H1 (cell line): ENCODE measurements at regions not wholly inside any gene's neighbourhood (a gene's known extent, or its start where the extent isn't known, plus 50 kb on each side); places are given as distances from the start of the nearest gene placed in this dataset.

ENCODE experiments used
- CTCF ChIA-PET: fragments of 300-600 bp; sonication (Branson Sonifier 250); formaldehyde crosslinking; loops from one replicate; lab custom pipeline; 2021; ENCODE audit not compliant: partially characterized antibody; lab: Charles Lee
- POLR2A ChIA-PET: fragments of 300-600 bp; sonication (Branson Sonifier 250); formaldehyde crosslinking; loops from one replicate; lab custom pipeline; 2021; ENCODE audit warnings: inconsistent platforms; ENCODE audit not compliant: partially characterized antibody; lab: Charles Lee
- DNase-seq, 2 experiments: peaks; one replicate each; pipeline versions ENCODE4 v3.0.0 to v3.0.0-alpha.2; 2010 to 2022; ENCODE audit warnings: low spot score in 2 of 2, low read depth in 1 of 2, mixed read lengths in 1 of 2
- FAIRE-seq: peaks from 2 replicates; lab custom pipeline; 2011; peaks lifted over from hg19 to GRCh38; lab: Jason Lieb, UNC
- H2AFZ ChIP-seq: 2 replicates; pipeline ENCODE4 v1.8.1; 2012; ENCODE audit warnings: low read length, inconsistent platforms
- H2AK5ac ChIP-seq: 2 replicates; pipeline ENCODE4 v1.6.1; 2013; ENCODE audit warnings: low read depth, low read length
- H2BK120ac ChIP-seq: replicated peaks from 2 replicates; pipeline ENCODE3; 2013; ENCODE audit warnings: low read depth, low read length, inconsistent platforms
- H2BK12ac ChIP-seq: 2 replicates; pipeline ENCODE4 v1.6.1; 2013; ENCODE audit warnings: low read depth, low read length
- H2BK15ac ChIP-seq: 2 replicates; pipeline ENCODE4 v1.6.1; 2013; ENCODE audit warnings: low read length
- H2BK20ac ChIP-seq: 2 replicates; pipeline ENCODE4 v1.6.1; 2013; ENCODE audit warnings: low read length
- H2BK5ac ChIP-seq: 2 replicates; pipeline ENCODE4 v1.6.1; 2013; ENCODE audit warnings: low read depth, low read length
- H3K14ac ChIP-seq: 2 replicates; pipeline ENCODE4 v1.6.1; 2013; ENCODE audit warnings: inconsistent platforms; ENCODE audit not compliant: insufficient read length
- H3K18ac ChIP-seq: 2 replicates; pipeline ENCODE4 v1.6.1; 2013; ENCODE audit warnings: low read length; ENCODE audit errors: extremely low read depth
- H3K23ac ChIP-seq: 2 replicates; pipeline ENCODE4 v1.6.1; 2013; ENCODE audit warnings: inconsistent platforms; ENCODE audit not compliant: insufficient read length
- H3K23me2 ChIP-seq: 2 replicates; pipeline ENCODE4 v1.6.1; 2013; ENCODE audit warnings: low read depth, low read length
- H3K27ac ChIP-seq: 2 replicates; pipeline ENCODE4 v1.6.1; 2011; ENCODE audit warnings: low read depth, low read length, inconsistent platforms
- H3K27me3 ChIP-seq, 4 experiments: replicated peaks in 1 of 4; 1 replicate in 1 of 4; 2 replicates in 3 of 4; pipeline versions ENCODE4 v1.6.1 to v1.8.1; 2011 to 2013; ENCODE audit warnings: low read length in 3 of 4, mild to moderate bottlenecking in 3 of 4, inconsistent platforms in 2 of 4, mixed read lengths in 2 of 4, moderate library complexity in 1 of 4; ENCODE audit not compliant: control insufficient read depth in 3 of 4, insufficient read depth in 3 of 4; ENCODE audit errors: extremely low read depth in 1 of 4
- H3K36me3 ChIP-seq, 4 experiments: 2 replicates each; pipeline versions ENCODE4 v1.6.1 to v1.8.1; 2011 to 2013; ENCODE audit warnings: mild to moderate bottlenecking in 4 of 4, low read length in 3 of 4, moderate library complexity in 2 of 4, control low read depth in 1 of 4, inconsistent platforms in 1 of 4; ENCODE audit not compliant: insufficient read depth in 4 of 4, control insufficient read depth in 2 of 4
- H3K4ac ChIP-seq: replicated peaks from 2 replicates; pipeline ENCODE3; 2013; ENCODE audit warnings: low read length, low read depth, mixed read lengths, inconsistent platforms; ENCODE audit not compliant: insufficient read length
- H3K4me1 ChIP-seq, 4 experiments: replicated peaks in 1 of 4; 1 replicate in 1 of 4; 2 replicates in 3 of 4; pipeline versions ENCODE4 v1.6.1 to v1.8.1; 2011 to 2013; ENCODE audit warnings: low read length in 3 of 4, inconsistent platforms in 2 of 4, mixed read lengths in 1 of 4; ENCODE audit not compliant: insufficient read depth in 4 of 4, control insufficient read depth in 3 of 4
- H3K4me2 ChIP-seq, 2 experiments: 2 replicates each; pipeline versions ENCODE4 v1.6.1 to v1.8.1; 2011 to 2013; ENCODE audit warnings: low read depth in 2 of 2, low read length in 2 of 2, control low read depth in 1 of 2, inconsistent platforms in 1 of 2, mild to moderate bottlenecking in 1 of 2; ENCODE audit not compliant: insufficient read depth in 1 of 2
- H3K4me3 ChIP-seq, 4 experiments: fragments of 200-600, 300-600 bp in 1 of 4; sonication (generic), shearing (Covaris generic), sonication (Bioruptor Twin) in 1 of 4; 2 replicates each; pipeline versions ENCODE4 v1.5.1 to v1.8.1; 2011 to 2016; ENCODE audit warnings: low read length in 4 of 4, low read depth in 3 of 4, control low read depth in 2 of 4, inconsistent platforms in 2 of 4, mild to moderate bottlenecking in 2 of 4, mixed read lengths in 1 of 4, moderate library complexity in 1 of 4; ENCODE audit not compliant: insufficient read depth in 2 of 4; ENCODE audit errors: extremely low read depth in 1 of 4
- H3K56ac ChIP-seq: replicated peaks from 2 replicates; pipeline ENCODE3; 2013; ENCODE audit warnings: low read depth, mild to moderate bottlenecking, mixed read lengths, low read length, inconsistent platforms; ENCODE audit not compliant: insufficient read length
- H3K79me1 ChIP-seq: 2 replicates; pipeline ENCODE4 v1.6.1; 2013; ENCODE audit warnings: low read depth, low read length, control low read depth
- H3K79me2 ChIP-seq, 2 experiments: 2 replicates each; pipeline versions ENCODE4 v1.6.1 to v1.8.1; 2012 to 2013; ENCODE audit warnings: low read length in 2 of 2, mild to moderate bottlenecking in 2 of 2, inconsistent platforms in 1 of 2; ENCODE audit not compliant: insufficient read depth in 2 of 2, control insufficient read depth in 1 of 2
- H3K9ac ChIP-seq, 4 experiments: replicated peaks in 1 of 4; 1 replicate in 1 of 4; 2 replicates in 3 of 4; pipeline versions ENCODE4 v1.6.1 to v1.8.1; 2011 to 2013; ENCODE audit warnings: low read depth in 3 of 4, low read length in 3 of 4, control low read depth in 2 of 4, mild to moderate bottlenecking in 2 of 4, moderate library complexity in 2 of 4, inconsistent platforms in 1 of 4; ENCODE audit errors: extremely low read depth in 1 of 4
- H3K9me3 ChIP-seq, 2 experiments: 2 replicates each; pipeline versions ENCODE4 v1.6.1 to v1.8.1; 2012 to 2013; ENCODE audit warnings: mild to moderate bottlenecking in 2 of 2, moderate library complexity in 2 of 2, control low read depth in 1 of 2, inconsistent platforms in 1 of 2, low read depth in 1 of 2, low read length in 1 of 2, mixed read lengths in 1 of 2; ENCODE audit not compliant: insufficient read depth in 2 of 2
- H4K20me1 ChIP-seq, 2 experiments: replicated peaks in 1 of 2; 2 replicates each; pipeline versions ENCODE3 to v1.8.1; 2011 to 2013; ENCODE audit warnings: inconsistent platforms in 2 of 2, low read length in 2 of 2, mild to moderate bottlenecking in 1 of 2; ENCODE audit not compliant: insufficient read depth in 2 of 2, control insufficient read depth in 1 of 2
- H4K5ac ChIP-seq: 2 replicates; pipeline ENCODE4 v1.6.1; 2013; ENCODE audit warnings: low read length, low read depth, mixed read lengths, inconsistent platforms; ENCODE audit not compliant: insufficient read length
- H4K8ac ChIP-seq: 2 replicates; pipeline ENCODE4 v1.8.0; 2013; ENCODE audit warnings: mild to moderate bottlenecking, moderate library complexity, low read length, inconsistent platforms; ENCODE audit not compliant: insufficient read depth; ENCODE audit errors: extremely low read depth
- H4K91ac ChIP-seq: replicated peaks from 2 replicates; pipeline ENCODE3; 2013; ENCODE audit warnings: low read length, mixed read lengths, inconsistent platforms; ENCODE audit not compliant: insufficient read length
- CEBPB ChIP-seq: IDR thresholded peaks from 2 replicates; pipeline ENCODE4 v1.6.1; 2012; ENCODE audit warnings: low read depth, low read length
- GABPA ChIP-seq: IDR thresholded peaks from 2 replicates; pipeline ENCODE4 v1.6.1; 2011; ENCODE audit warnings: mild to moderate bottlenecking, low read length, moderate library complexity, borderline replicate concordance; ENCODE audit not compliant: insufficient read depth
- POLR2A ChIP-seq, 2 experiments: IDR thresholded peaks; 1 replicate in 1 of 2; 2 replicates in 1 of 2; pipeline ENCODE4 v1.6.1; 2011; ENCODE audit warnings: low read depth in 2 of 2, low read length in 2 of 2, mild to moderate bottlenecking in 2 of 2; ENCODE audit errors: control extremely low read depth in 1 of 2
- RFX5 ChIP-seq: IDR thresholded peaks from 2 replicates; pipeline ENCODE4 v1.6.1; 2011; ENCODE audit warnings: low read depth, low read length, improper control_type of control experiment, borderline replicate concordance
- SP4 ChIP-seq: IDR thresholded peaks from 2 replicates; pipeline ENCODE4 v1.6.1; 2012; ENCODE audit warnings: low read length, inconsistent platforms
- SRF ChIP-seq: IDR thresholded peaks from 2 replicates; pipeline ENCODE4 v1.6.1; 2011; ENCODE audit warnings: mild to moderate bottlenecking, low read depth, low read length, moderate library complexity
- TEAD4 ChIP-seq: IDR thresholded peaks from 2 replicates; pipeline ENCODE4 v1.6.1; 2012; ENCODE audit warnings: low read depth, low read length, inconsistent platforms, mixed read lengths
- ZNF274 ChIP-seq: IDR thresholded peaks from 2 replicates; pipeline ENCODE4 v1.7.0; 2012; ENCODE audit warnings: low read length, borderline replicate concordance; ENCODE audit errors: extremely low read depth
- TF ChIP-seq, protein P1 (sequence below): IDR thresholded peaks from 2 replicates; pipeline ENCODE4 v1.6.1; 2011; ENCODE audit warnings: low read depth, mild to moderate bottlenecking, low read length; ENCODE audit not compliant: insufficient read depth

DNA sequence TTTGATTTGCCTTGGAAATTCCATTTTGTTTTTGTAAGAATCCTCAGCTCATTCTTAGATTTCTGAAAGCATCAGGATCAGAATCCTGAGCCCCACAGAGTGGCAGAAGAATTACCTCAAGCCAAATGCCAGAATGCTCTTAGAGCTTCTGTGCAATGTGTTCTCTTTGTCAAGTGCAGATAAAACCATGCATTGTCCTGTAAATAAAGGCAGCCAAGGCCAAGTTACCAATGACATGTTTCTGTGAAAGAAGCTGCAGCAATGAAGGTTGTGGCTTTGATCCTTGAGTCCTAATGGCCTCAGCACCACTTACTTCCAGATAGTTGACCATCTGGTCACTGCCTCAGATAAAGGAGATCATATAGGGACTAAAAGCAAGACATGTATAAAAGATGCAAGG, 343.3 kb upstream of the AKR1E2 start:
- Histone ChIP-seq H2BK12ac (no peak overlapping the region), H3K56ac (no peak overlapping the region), H3K9me3 (no peaks in the 10 kb centered on the region), H4K20me1 (no peaks in the 10 kb centered on the region), H2BK120ac (no peak overlapping the region), H3K79me2 (no peaks in the 10 kb centered on the region), H3K4me1 (no peaks in the 10 kb centered on the region), H2AK5ac (no peak overlapping the region), H2BK20ac (no peak overlapping the region), H3K14ac (no peak overlapping the region), H4K5ac (no peak overlapping the region), H4K91ac (no peak overlapping the region), H3K27ac (no peak overlapping the region), H3K4me2 (no peak overlapping the region), H3K23ac (no peak overlapping the region), H3K18ac (no peak overlapping the region), H2AFZ (0 out of 2 replicates have a peak overlapping the region, but pooled peaks have one; percentile 27), H3K36me3 (no peaks in the 10 kb centered on the region), H3K79me1 (no peaks in the 10 kb centered on the region), H3K4ac (no peak overlapping the region), H4K8ac (no peak overlapping the region), H3K9ac (no peak overlapping the region), H3K4me3 (no peak overlapping the region), H2BK5ac (no peak overlapping the region), H2BK15ac (no peak overlapping the region), H3K27me3 (no peaks in the 10 kb centered on the region), H3K23me2 (no peaks in the 10 kb centered on the region; the same call in 1 of the 2 replicates)
- CTCF ChIA-PET: interaction anchor here (1.3 kb wide), 2 partner anchors 13 to 284 kb away, joined by 3 read pairs; no protein-coding TSS in a partner anchor
- POLR2A ChIA-PET: interaction anchor here (1.0 kb wide), 1 partner anchor 719 kb away, joined by 4 read pairs; no protein-coding TSS in a partner anchor
- FAIRE-seq: no peak
- no peak for DNase-seq
- no peak for TF ChIP-seq POLR2A (IDR thresholded peaks at IDR 0.05; ENCODE audit: control extremely low read depth in 1 of 2, low read depth in 2 of 2, low read length in 2 of 2)
- TF ChIP-seq SP4: no peak
- no peak for TF ChIP-seq RFX5
- TF ChIP-seq GABPA: no peak
- TF ChIP-seq ZNF274: no peak
- TF ChIP-seq CEBPB: no peak
- TF ChIP-seq, protein P1, sequence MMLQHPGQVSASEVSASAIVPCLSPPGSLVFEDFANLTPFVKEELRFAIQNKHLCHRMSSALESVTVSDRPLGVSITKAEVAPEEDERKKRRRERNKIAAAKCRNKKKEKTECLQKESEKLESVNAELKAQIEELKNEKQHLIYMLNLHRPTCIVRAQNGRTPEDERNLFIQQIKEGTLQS: no peak
- TF ChIP-seq SRF: no peak
- no peak for TF ChIP-seq TEAD4
